HepG2 (cell line): ENCODE measurements at regions not wholly inside any gene's neighbourhood (a gene's known extent, or its start where the extent isn't known, plus 50 kb on each side); places are given as distances from the start of the nearest gene placed in this dataset.
A peak's percentile ranks its signal among the peaks of the same experiment; 100 is the strongest.

Experiments
- ARHGAP35 ChIP-seq: sonication (generic); formaldehyde crosslinking; IDR thresholded peaks from 2 replicates; pipeline ENCODE4 v1.9.0; 2022; ENCODE audit warnings: mild to moderate bottlenecking, inconsistent platforms, moderate library complexity, missing genetic modification reagents, borderline replicate concordance
- ARID3A ChIP-seq: IDR thresholded peaks from 2 replicates; pipeline ENCODE4 v1.6.1; 2012; ENCODE audit warnings: low read depth, low read length, improper control_type of control experiment
- CEBPZ ChIP-seq: IDR thresholded peaks from 2 replicates; pipeline ENCODE4 v1.6.1; 2012; ENCODE audit warnings: low read length, improper control_type of control experiment
- DNMT3B ChIP-seq: conservative IDR thresholded peaks from 2 replicates; pipeline ENCODE4 v1.6.1; 2016; ENCODE audit warnings: missing biosample characterization, control low read depth
- HOMEZ ChIP-seq: IDR thresholded peaks from 2 replicates; pipeline ENCODE4 v1.6.1; 2016; ENCODE audit warnings: low read depth
- PHB2 ChIP-seq: fragments of 450-650 bp; IDR thresholded peaks from 2 replicates; pipeline ENCODE4 v1.6.1; 2018; ENCODE audit not compliant: partially characterized antibody
- PRPF4 ChIP-seq: fragments of 200-400 bp; formaldehyde crosslinking; IDR thresholded peaks from 2 replicates; pipeline ENCODE4 v1.6.1; 2016; ENCODE audit warnings: low read length, low read depth; ENCODE audit not compliant: poor library complexity, severe bottlenecking
- RFX5 ChIP-seq: IDR thresholded peaks from 2 replicates; pipeline ENCODE4 v1.6.1; 2011; ENCODE audit warnings: low read depth, low read length, improper control_type of control experiment
- SP5 ChIP-seq: IDR thresholded peaks from 2 replicates; pipeline ENCODE4 v1.6.1; 2016; ENCODE audit warnings: low read depth, borderline replicate concordance
- ZBTB3 ChIP-seq: sonication (generic); formaldehyde crosslinking; IDR thresholded peaks from 2 replicates; pipeline ENCODE4 v1.4.0; 2020; ENCODE audit warnings: low read depth, mild to moderate bottlenecking, moderate library complexity, missing genetic modification reagents, borderline replicate concordance
- ZBTB42 ChIP-seq: sonication (generic); formaldehyde crosslinking; IDR thresholded peaks from 2 replicates; pipeline ENCODE4 v1.5.0; 2020; ENCODE audit warnings: mild to moderate bottlenecking, missing genetic modification reagents
- ZBTB8A ChIP-seq: sonication (generic); formaldehyde crosslinking; IDR thresholded peaks from 2 replicates; pipeline ENCODE4 v1.4.0; 2020; ENCODE audit warnings: mild to moderate bottlenecking, low read depth, missing genetic modification reagents, borderline replicate concordance
- ZNF101 ChIP-seq: sonication (generic); formaldehyde crosslinking; IDR thresholded peaks from 2 replicates; pipeline ENCODE4 v1.4.0; 2020; ENCODE audit warnings: mild to moderate bottlenecking, low read depth, missing genetic modification reagents, borderline replicate concordance
- ZNF615 ChIP-seq: sonication (generic); formaldehyde crosslinking; IDR thresholded peaks from 2 replicates; pipeline ENCODE4 v1.5.0; 2020; ENCODE audit warnings: mild to moderate bottlenecking, missing genetic modification reagents, borderline replicate concordance
- ZNF720 ChIP-seq: sonication (generic); formaldehyde crosslinking; IDR thresholded peaks from 2 replicates; pipeline ENCODE4 v1.4.0; 2020; ENCODE audit warnings: missing genetic modification reagents
- ZNF777 ChIP-seq: sonication (generic); formaldehyde crosslinking; IDR thresholded peaks from 2 replicates; pipeline ENCODE4 v1.4.0; 2020; ENCODE audit warnings: missing genetic modification reagents
- ZSCAN21 ChIP-seq: sonication (generic); formaldehyde crosslinking; IDR thresholded peaks from 2 replicates; pipeline ENCODE4 v1.8.0; 2022; ENCODE audit warnings: mild to moderate bottlenecking, missing genetic modification reagents, moderate library complexity, borderline replicate concordance
- TF ChIP-seq, protein P1 (sequence below): IDR thresholded peaks from 2 replicates; pipeline ENCODE4 v1.6.1; 2018; ENCODE audit warnings: missing genetic modification reagents
- TF ChIP-seq, protein P2 (sequence below): sonication (generic); formaldehyde crosslinking; IDR thresholded peaks from 2 replicates; pipeline ENCODE4 v1.8.1; 2023; ENCODE audit warnings: missing genetic modification reagents, inconsistent platforms, borderline replicate concordance

GRCh38 chr14:36070031-36070719 is 106.3 kb downstream of the PTCSC3 start (continued):
- TF ChIP-seq ZSCAN21 (CRISPR knock-in tag) (no peak), HOMEZ (CRISPR knock-in tag) (0 out of 2 replicates have a peak, but pooled peaks have one; percentile 40), ZNF615 (CRISPR knock-in tag) (no peak), SP5 (CRISPR knock-in tag) (no peak), ZBTB42 (CRISPR knock-in tag) (no peak), CEBPZ (no peak), RFX5 (0 out of 2 replicates have a peak, but pooled peaks have one; percentile 51), ZNF720 (no peak), PRPF4 (no peak), ZBTB8A (no peak), ARID3A (peak; percentile 55; the same call in 1 of the 2 replicates), DNMT3B (CRISPR knock-in tag) (peak; percentile 95), ARHGAP35 (CRISPR knock-in tag) (no peak), PHB2 (no peak), ZNF101 (CRISPR knock-in tag) (no peak), ZNF777 (CRISPR knock-in tag) (no peak), ZBTB3 (CRISPR knock-in tag) (no peak)
- TF ChIP-seq, protein P1, sequence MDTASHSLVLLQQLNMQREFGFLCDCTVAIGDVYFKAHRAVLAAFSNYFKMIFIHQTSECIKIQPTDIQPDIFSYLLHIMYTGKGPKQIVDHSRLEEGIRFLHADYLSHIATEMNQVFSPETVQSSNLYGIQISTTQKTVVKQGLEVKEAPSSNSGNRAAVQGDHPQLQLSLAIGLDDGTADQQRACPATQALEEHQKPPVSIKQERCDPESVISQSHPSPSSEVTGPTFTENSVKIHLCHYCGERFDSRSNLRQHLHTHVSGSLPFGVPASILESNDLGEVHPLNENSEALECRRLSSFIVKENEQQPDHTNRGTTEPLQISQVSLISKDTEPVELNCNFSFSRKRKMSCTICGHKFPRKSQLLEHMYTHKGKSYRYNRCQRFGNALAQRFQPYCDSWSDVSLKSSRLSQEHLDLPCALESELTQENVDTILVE (CRISPR knock-in tag), result peak; percentile 89
- TF ChIP-seq, protein P2, sequence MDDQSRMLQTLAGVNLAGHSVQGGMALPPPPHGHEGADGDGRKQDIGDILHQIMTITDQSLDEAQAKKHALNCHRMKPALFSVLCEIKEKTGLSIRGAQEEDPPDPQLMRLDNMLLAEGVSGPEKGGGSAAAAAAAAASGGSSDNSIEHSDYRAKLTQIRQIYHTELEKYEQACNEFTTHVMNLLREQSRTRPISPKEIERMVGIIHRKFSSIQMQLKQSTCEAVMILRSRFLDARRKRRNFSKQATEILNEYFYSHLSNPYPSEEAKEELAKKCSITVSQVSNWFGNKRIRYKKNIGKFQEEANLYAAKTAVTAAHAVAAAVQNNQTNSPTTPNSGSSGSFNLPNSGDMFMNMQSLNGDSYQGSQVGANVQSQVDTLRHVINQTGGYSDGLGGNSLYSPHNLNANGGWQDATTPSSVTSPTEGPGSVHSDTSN (CRISPR knock-in tag), result no peak
